Liver (tissue), 3 donors: ENCODE measurements at regions not wholly inside any gene's neighbourhood (a gene's known extent, or its start where the extent isn't known, plus 50 kb on each side); places are given as distances from the start of the nearest gene placed in this dataset.
"Not testable (repeated sequence)": the region's sequence is repeated elsewhere in the genome, so short reads cannot be mapped to it uniquely, and the experiment has no call there.

Experiments used
- EGR1 ChIP-seq, 2 donors: IDR thresholded peaks; 2 replicates each; pipeline ENCODE4 v1.6.1; 2016 to 2018; ENCODE audit warnings: antibody characterized with exemption in 2 of 2, low read depth in 2 of 2
- FOXA2 ChIP-seq: IDR thresholded peaks from 2 replicates; pipeline ENCODE4 v1.6.1; 2016; ENCODE audit warnings: antibody characterized with exemption
- GABPA ChIP-seq, 2 donors: IDR thresholded peaks in 1 of 2; conservative IDR thresholded peaks in 1 of 2; 2 replicates each; pipeline ENCODE4 v1.6.1; 2016; ENCODE audit warnings: antibody characterized with exemption in 2 of 2, mild to moderate bottlenecking in 1 of 2, moderate library complexity in 1 of 2
- JUND ChIP-seq, 2 donors: IDR thresholded peaks; 2 replicates each; pipeline ENCODE4 v1.6.1; 2016; ENCODE audit warnings: antibody characterized with exemption in 2 of 2
- RAD21 ChIP-seq, 2 donors: IDR thresholded peaks; 2 replicates each; pipeline ENCODE4 v1.6.1; 2016; ENCODE audit warnings: antibody characterized with exemption in 2 of 2, mild to moderate bottlenecking in 2 of 2
- RXRA ChIP-seq, 2 donors: IDR thresholded peaks; 2 replicates each; pipeline ENCODE4 v1.6.1; 2017 to 2018; ENCODE audit warnings: antibody characterized with exemption in 2 of 2, mild to moderate bottlenecking in 1 of 2
- SP1 ChIP-seq: IDR thresholded peaks from 2 replicates; pipeline ENCODE4 v1.6.1; 2018; ENCODE audit warnings: antibody characterized with exemption, mild to moderate bottlenecking
- TAF1 ChIP-seq: conservative IDR thresholded peaks from 2 replicates; pipeline ENCODE4 v1.6.1; 2016; ENCODE audit warnings: antibody characterized with exemption, mild to moderate bottlenecking
- YY1 ChIP-seq: IDR thresholded peaks from 2 replicates; pipeline ENCODE4 v1.6.1; 2016; ENCODE audit warnings: antibody characterized with exemption, mild to moderate bottlenecking
- TF ChIP-seq, protein P1 (sequence below): fragments of 150-350 bp; IDR thresholded peaks from 2 replicates; pipeline ENCODE4 v1.5.1; 2017; ENCODE audit warnings: improper control_type of control experiment, low read depth, low read length; ENCODE audit not compliant: missing input control
- TF ChIP-seq, protein P2 (sequence below): IDR thresholded peaks from 2 replicates; pipeline ENCODE4 v1.6.1; 2016; ENCODE audit warnings: antibody characterized with exemption
- TF ChIP-seq, protein P3 (sequence below): IDR thresholded peaks from 2 replicates; pipeline ENCODE4 v1.6.1; 2016; ENCODE audit warnings: antibody characterized with exemption, mild to moderate bottlenecking
- TF ChIP-seq, protein P4 (sequence below): IDR thresholded peaks from 2 replicates; pipeline ENCODE4 v1.6.1; 2016; ENCODE audit warnings: antibody characterized with exemption
- TF ChIP-seq, protein P5 (sequence below): IDR thresholded peaks from 2 replicates; pipeline ENCODE4 v1.6.1; 2016; ENCODE audit warnings: antibody characterized with exemption
- donor health status: healthy.
- donor health status: healthy.

DNA sequence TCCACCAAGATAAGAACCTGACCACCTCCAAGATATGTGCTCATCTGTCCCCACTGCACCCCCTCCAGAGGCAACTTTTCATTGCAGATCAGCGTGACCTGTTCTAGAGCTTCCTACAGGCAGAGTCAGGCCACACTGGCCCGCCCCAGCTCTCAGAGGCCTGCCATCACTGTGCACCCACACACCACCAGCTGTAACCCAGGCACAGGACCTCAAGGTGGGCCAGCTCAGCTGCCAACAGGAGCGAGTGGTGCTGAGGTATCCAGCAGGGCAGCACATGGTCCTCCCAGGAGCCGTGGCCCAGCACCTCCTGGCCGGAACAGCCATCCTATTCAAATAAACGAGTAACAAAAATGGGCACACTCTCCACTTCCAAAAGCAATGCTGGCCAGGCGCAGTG is 189.9 kb upstream of the FOXD4L5 start:
- TF ChIP-seq, protein P1, sequence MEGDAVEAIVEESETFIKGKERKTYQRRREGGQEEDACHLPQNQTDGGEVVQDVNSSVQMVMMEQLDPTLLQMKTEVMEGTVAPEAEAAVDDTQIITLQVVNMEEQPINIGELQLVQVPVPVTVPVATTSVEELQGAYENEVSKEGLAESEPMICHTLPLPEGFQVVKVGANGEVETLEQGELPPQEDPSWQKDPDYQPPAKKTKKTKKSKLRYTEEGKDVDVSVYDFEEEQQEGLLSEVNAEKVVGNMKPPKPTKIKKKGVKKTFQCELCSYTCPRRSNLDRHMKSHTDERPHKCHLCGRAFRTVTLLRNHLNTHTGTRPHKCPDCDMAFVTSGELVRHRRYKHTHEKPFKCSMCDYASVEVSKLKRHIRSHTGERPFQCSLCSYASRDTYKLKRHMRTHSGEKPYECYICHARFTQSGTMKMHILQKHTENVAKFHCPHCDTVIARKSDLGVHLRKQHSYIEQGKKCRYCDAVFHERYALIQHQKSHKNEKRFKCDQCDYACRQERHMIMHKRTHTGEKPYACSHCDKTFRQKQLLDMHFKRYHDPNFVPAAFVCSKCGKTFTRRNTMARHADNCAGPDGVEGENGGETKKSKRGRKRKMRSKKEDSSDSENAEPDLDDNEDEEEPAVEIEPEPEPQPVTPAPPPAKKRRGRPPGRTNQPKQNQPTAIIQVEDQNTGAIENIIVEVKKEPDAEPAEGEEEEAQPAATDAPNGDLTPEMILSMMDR: not testable (repeated sequence)
- TF ChIP-seq GABPA (IDR thresholded peaks at IDR 0.05 in 1 of 2, conservative IDR thresholded peaks at IDR 0.05 in 1 of 2); TAF1; RAD21 (IDR thresholded peaks at IDR 0.05); EGR1 (IDR thresholded peaks at IDR 0.05; ENCODE audit: low read depth in 2 of 2); SP1; FOXA2; RXRA (IDR thresholded peaks at IDR 0.05); YY1; JUND (IDR thresholded peaks at IDR 0.05): not testable (repeated sequence)
- TF ChIP-seq, protein P2, sequence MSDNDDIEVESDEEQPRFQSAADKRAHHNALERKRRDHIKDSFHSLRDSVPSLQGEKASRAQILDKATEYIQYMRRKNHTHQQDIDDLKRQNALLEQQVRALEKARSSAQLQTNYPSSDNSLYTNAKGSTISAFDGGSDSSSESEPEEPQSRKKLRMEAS: not testable (repeated sequence)
- TF ChIP-seq, protein P3, sequence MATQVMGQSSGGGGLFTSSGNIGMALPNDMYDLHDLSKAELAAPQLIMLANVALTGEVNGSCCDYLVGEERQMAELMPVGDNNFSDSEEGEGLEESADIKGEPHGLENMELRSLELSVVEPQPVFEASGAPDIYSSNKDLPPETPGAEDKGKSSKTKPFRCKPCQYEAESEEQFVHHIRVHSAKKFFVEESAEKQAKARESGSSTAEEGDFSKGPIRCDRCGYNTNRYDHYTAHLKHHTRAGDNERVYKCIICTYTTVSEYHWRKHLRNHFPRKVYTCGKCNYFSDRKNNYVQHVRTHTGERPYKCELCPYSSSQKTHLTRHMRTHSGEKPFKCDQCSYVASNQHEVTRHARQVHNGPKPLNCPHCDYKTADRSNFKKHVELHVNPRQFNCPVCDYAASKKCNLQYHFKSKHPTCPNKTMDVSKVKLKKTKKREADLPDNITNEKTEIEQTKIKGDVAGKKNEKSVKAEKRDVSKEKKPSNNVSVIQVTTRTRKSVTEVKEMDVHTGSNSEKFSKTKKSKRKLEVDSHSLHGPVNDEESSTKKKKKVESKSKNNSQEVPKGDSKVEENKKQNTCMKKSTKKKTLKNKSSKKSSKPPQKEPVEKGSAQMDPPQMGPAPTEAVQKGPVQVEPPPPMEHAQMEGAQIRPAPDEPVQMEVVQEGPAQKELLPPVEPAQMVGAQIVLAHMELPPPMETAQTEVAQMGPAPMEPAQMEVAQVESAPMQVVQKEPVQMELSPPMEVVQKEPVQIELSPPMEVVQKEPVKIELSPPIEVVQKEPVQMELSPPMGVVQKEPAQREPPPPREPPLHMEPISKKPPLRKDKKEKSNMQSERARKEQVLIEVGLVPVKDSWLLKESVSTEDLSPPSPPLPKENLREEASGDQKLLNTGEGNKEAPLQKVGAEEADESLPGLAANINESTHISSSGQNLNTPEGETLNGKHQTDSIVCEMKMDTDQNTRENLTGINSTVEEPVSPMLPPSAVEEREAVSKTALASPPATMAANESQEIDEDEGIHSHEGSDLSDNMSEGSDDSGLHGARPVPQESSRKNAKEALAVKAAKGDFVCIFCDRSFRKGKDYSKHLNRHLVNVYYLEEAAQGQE: not testable (repeated sequence)
- TF ChIP-seq, protein P4, sequence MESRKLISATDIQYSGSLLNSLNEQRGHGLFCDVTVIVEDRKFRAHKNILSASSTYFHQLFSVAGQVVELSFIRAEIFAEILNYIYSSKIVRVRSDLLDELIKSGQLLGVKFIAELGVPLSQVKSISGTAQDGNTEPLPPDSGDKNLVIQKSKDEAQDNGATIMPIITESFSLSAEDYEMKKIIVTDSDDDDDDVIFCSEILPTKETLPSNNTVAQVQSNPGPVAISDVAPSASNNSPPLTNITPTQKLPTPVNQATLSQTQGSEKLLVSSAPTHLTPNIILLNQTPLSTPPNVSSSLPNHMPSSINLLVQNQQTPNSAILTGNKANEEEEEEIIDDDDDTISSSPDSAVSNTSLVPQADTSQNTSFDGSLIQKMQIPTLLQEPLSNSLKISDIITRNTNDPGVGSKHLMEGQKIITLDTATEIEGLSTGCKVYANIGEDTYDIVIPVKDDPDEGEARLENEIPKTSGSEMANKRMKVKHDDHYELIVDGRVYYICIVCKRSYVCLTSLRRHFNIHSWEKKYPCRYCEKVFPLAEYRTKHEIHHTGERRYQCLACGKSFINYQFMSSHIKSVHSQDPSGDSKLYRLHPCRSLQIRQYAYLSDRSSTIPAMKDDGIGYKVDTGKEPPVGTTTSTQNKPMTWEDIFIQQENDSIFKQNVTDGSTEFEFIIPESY: not testable (repeated sequence)
- TF ChIP-seq, protein P5, sequence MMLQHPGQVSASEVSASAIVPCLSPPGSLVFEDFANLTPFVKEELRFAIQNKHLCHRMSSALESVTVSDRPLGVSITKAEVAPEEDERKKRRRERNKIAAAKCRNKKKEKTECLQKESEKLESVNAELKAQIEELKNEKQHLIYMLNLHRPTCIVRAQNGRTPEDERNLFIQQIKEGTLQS: not testable (repeated sequence)
